ENCODE measurements at regions not wholly inside any gene's neighbourhood (a gene's known extent, or its start where the extent isn't known, plus 50 kb on each side); places are given as distances from the start of the nearest gene placed in this dataset.
"Not testable (repeated sequence)": the region's sequence is repeated elsewhere in the genome, so short reads cannot be mapped to it uniquely, and the experiment has no call there.

DNA sequence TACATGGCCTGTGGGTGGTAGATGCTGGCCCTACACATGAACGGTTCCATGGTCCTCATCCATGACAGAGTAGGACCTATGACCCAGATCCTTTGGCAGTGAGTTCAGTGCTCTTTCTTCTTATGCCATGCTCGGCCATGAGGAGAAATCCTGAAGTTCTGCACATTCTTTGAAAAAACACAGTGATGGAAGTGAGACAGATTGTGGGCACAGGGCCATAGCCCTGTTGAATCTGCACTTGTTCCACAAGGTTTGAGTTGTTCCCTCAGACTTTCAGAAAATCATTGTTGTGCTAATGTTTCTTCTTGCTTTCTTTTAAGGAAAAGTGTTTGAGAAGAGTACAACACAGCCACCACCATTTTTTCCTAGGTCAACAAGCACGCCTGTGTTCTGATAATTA, 180.0 kb downstream of the C12orf75 start:
- Histone ChIP-seq H3K9ac (ENCODE audit: low read length) (no peak overlapping the region), H2AFZ (ENCODE audit: low read length) (no peak overlapping the region), H3F3A (ENCODE audit: insufficient read depth, low read length) (no peaks in the 10 kb centered on the region), H3K9me2 (ENCODE audit: low read depth, low read length) (no peaks in the 10 kb centered on the region), H3K36me3 (ENCODE audit: insufficient read depth, low read length) (no peaks in the 10 kb centered on the region), H3K4me1 (ENCODE audit: insufficient read depth, low read length, severe bottlenecking) (no peaks in the 10 kb centered on the region), H4K20me1 (ENCODE audit: insufficient read depth, low read length) (no peaks in the 10 kb centered on the region), H3K27me3 (ENCODE audit: insufficient read depth, low read length) (no peaks in the 10 kb centered on the region), H3K79me2 (ENCODE audit: insufficient read depth, low read length) (no peaks in the 10 kb centered on the region), H3K4me3 (ENCODE audit: low read depth, low read length, poor library complexity, severe bottlenecking) (no peak overlapping the region), H3K27ac (ENCODE audit: low read depth, low read length, poor library complexity, severe bottlenecking) (no peak overlapping the region), H3K4me2 (ENCODE audit: low read length) (no peak overlapping the region), H3K9me3 (ENCODE audit: low read length) (no peaks in the 10 kb centered on the region)
- TF ChIP-seq, protein P1, sequence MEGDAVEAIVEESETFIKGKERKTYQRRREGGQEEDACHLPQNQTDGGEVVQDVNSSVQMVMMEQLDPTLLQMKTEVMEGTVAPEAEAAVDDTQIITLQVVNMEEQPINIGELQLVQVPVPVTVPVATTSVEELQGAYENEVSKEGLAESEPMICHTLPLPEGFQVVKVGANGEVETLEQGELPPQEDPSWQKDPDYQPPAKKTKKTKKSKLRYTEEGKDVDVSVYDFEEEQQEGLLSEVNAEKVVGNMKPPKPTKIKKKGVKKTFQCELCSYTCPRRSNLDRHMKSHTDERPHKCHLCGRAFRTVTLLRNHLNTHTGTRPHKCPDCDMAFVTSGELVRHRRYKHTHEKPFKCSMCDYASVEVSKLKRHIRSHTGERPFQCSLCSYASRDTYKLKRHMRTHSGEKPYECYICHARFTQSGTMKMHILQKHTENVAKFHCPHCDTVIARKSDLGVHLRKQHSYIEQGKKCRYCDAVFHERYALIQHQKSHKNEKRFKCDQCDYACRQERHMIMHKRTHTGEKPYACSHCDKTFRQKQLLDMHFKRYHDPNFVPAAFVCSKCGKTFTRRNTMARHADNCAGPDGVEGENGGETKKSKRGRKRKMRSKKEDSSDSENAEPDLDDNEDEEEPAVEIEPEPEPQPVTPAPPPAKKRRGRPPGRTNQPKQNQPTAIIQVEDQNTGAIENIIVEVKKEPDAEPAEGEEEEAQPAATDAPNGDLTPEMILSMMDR (IDR thresholded peaks at IDR 0.05; ENCODE audit: low read length), result no peak
- no peak for TF ChIP-seq EZH2 (IDR thresholded peaks at IDR 0.05; ENCODE audit: borderline replicate concordance, low read length)

DNA sequence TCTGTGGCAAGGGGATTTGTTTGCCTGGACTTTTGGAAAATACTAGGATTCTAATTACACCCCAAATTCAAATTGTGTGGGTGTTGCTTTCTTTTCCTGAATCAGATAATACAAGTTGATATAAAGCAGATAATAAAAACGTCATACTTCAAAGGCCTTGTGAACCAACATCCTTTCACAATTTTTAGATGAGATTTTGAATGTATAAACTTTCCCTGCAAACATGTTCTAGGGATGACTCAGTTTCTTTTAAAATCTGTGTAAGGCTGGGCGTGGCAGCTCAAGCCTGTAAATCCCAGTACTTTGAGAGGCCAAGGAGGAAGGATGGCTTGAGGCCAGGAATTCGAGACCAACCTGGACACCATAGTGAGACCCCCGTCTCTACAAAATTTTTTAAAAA, 182.4 kb downstream of the C12orf75 start:
- H3K4me2 ChIP-seq (ENCODE audit: low read length); H3K9me3 ChIP-seq (ENCODE audit: low read length); H3K9me2 ChIP-seq (ENCODE audit: low read depth, low read length); H4K20me1 ChIP-seq (ENCODE audit: insufficient read depth, low read length); H3K4me3 ChIP-seq (ENCODE audit: low read depth, low read length, poor library complexity, severe bottlenecking); H3K79me2 ChIP-seq (ENCODE audit: insufficient read depth, low read length); H3K9ac ChIP-seq (ENCODE audit: low read length); H3K27ac ChIP-seq (ENCODE audit: low read depth, low read length, poor library complexity, severe bottlenecking); H3K4me1 ChIP-seq (ENCODE audit: insufficient read depth, low read length, severe bottlenecking); H2AFZ ChIP-seq (ENCODE audit: low read length); H3K36me3 ChIP-seq (ENCODE audit: insufficient read depth, low read length); H3K27me3 ChIP-seq (ENCODE audit: insufficient read depth, low read length); H3F3A ChIP-seq (ENCODE audit: insufficient read depth, low read length): not testable (repeated sequence)

DNA sequence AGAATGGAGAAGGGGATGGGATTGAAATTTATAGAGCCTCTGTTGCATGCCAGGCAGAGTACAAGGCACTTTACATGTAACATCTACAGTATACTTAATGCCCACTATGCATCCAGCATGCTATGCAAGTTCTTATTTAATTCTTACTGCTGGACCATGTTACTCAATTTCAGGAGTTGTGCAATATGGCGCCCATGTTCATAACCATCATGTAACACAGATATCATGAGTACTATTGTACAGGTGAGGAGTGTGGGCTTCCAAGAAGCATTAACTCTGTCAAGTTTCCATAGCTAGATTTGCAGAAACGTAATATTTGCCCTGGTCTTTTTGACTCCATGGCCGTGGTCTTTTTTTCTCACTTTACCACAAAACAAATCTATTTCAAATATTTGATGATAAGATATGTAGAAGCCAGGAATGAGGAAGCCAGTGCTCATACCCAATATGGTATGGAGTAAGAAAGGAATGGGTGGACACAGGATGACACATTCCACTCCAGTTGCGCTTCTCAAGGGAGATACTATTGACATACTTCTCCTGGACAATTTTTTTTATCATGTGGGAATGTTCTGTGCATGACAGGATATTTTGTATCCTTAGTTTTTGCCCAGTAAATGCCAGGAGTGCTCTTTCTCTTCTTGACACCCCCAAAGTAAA, 191.8 kb downstream of the C12orf75 start:
- Histone ChIP-seq H3K79me2 (ENCODE audit: insufficient read depth, low read length) (no peaks in the 10 kb centered on the region), H3K27ac (ENCODE audit: low read depth, low read length, poor library complexity, severe bottlenecking) (no peak overlapping the region), H3K27me3 (ENCODE audit: insufficient read depth, low read length) (no peaks in the 10 kb centered on the region), H3K36me3 (ENCODE audit: insufficient read depth, low read length) (no peaks in the 10 kb centered on the region), H3K4me1 (ENCODE audit: insufficient read depth, low read length, severe bottlenecking) (no peaks in the 10 kb centered on the region), H3F3A (ENCODE audit: insufficient read depth, low read length) (no peaks in the 10 kb centered on the region), H2AFZ (ENCODE audit: low read length) (no peak overlapping the region), H4K20me1 (ENCODE audit: insufficient read depth, low read length) (no peaks in the 10 kb centered on the region), H3K9ac (ENCODE audit: low read length) (no peak overlapping the region), H3K4me3 (ENCODE audit: low read depth, low read length, poor library complexity, severe bottlenecking) (no peak overlapping the region), H3K9me3 (ENCODE audit: low read length) (no peaks in the 10 kb centered on the region), H3K9me2 (ENCODE audit: low read depth, low read length) (no peaks in the 10 kb centered on the region), H3K4me2 (ENCODE audit: low read length) (no peak overlapping the region)
- no peak for TF ChIP-seq EZH2 (IDR thresholded peaks at IDR 0.05; ENCODE audit: borderline replicate concordance, low read length)
- TF ChIP-seq, protein P1 (IDR thresholded peaks at IDR 0.05; ENCODE audit: low read length), result no peak

All from OCI-LY1 (cell line).